SK-MEL-5 (cell line): ENCODE measurements at regions not wholly inside any gene's neighbourhood (a gene's known extent, or its start where the extent isn't known, plus 50 kb on each side); places are given as distances from the start of the nearest gene placed in this dataset.
"Not testable (repeated sequence)": the region's sequence is repeated elsewhere in the genome, so short reads cannot be mapped to it uniquely, and the experiment has no call there.

Experiments used
- DNase-seq: peaks from one replicate; pipeline ENCODE4 v3.0.0-alpha.2; 2016; ENCODE audit warnings: low read depth, low spot score
- in situ Hi-C: cut with HindIII; loops from 2 replicates; pipeline ENCODE4 v1.10.0; 2016; ENCODE audit warnings: low sequenced_read_pairs, high pct_unique_total_duplicates, low pct_unique_long_range_greater_than_20kb

DNA sequence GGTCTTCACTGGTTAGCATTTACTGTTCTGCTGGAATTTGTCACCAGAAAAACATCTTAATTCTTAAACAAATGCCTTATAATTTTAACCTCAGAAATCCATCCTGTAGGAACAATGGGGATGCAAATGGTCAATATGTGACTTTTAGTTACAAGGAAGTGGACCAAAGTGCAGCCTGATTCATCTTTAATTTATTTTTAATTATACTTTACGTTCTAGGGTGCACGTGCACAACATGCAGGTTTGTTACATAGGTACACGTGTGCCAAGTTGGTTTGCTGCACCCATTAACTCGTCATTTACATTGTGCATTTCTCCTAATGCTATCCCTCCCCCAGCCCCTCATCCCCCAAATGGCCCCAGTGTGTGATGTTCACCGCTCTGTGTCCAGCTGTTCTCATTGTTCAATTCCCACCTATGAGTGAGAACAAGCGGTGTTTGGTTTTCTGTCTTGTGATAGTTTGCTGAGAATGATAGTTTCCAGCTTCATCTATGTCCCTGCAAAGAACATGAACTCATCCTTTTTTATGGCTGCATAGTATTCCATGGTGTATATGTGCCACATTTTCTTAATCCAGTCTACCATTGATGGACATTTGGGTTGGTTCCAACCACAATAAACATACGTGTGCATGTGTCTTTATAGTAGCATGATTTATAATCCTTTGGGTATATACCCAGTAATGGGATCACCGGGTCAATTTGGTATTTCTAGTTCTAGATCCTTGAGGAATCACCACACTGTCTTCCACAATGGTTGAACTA is 262.5 kb upstream of the PTGER4 start:
- in situ Hi-C loops, DNase-seq: not testable (repeated sequence)

DNA sequence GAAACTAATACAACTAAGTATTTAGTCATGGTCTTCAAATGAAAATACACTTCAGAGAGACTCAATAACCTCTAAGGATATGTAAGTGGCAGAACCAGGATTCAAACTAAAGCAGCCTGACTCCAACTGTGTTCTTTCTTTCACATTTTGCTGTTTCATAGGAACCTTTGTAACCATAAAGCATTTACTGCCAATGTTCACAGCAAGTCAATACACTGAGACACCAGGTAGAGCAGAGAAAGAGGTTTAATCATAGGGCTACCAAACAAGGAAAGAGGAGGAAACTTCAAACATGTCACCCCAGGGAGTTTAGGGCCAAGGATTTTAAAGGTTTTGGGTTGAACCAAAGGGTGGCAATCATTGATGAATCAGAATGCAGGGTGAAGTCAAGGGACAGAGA is 263.1 kb upstream of the PTGER4 start:
- in situ Hi-C loops = no loop called here
- DNase-seq = no peak

GRCh38 chr5:40416098-40416497 is 263.6 kb upstream of the PTGER4 start:
- no peak for DNase-seq
- in situ Hi-C loops = no loop called here

GRCh38 chr5:40414922-40415321 is 264.8 kb upstream of the PTGER4 start:
- in situ Hi-C loops = no loop called here
- DNase-seq = no peak

GRCh38 chr5:40413743-40414142 is 266.0 kb upstream of the PTGER4 start:
- in situ Hi-C loops = no loop called here
- DNase-seq = no peak

- DNase-seq = no peak
- in situ Hi-C loops = no loop called here
Observed at GRCh38 chr5:40412771-40413170, 266.9 kb upstream of the PTGER4 start.

DNA sequence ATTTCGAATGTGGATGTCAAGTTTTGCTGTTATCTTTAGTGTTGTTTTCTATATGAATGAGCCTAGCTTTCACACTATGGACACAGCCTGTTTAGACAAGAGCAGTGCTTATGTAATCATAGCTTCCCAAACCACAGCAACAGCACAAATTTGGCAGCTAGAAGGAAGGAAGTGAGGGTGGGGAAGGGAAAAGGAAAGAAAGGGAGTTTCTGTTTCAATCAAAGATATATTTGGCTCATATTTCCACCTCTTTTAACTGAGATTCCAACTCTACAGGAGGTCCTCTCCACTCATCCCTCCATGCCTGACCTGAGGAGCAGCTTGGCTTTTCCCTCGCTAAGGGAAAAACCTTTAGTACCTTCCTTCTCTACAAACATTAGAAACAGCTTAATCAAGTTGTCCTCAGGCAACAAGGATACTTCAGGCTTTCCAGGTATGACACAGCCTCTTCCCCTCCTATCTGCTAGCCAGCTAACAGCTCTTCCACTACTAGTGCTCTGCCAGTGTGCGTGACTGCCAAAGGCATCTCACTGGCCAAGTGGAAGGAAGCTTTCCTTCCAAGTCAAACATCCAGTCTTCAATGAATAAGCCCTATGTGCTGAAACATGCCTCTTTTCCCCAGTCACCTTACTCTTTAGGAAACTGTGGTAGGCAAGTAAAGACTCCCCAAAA is 268.6 kb upstream of the PTGER4 start:
- in situ Hi-C loops = no loop called here
- peak; percentile 63 for DNase-seq

DNA sequence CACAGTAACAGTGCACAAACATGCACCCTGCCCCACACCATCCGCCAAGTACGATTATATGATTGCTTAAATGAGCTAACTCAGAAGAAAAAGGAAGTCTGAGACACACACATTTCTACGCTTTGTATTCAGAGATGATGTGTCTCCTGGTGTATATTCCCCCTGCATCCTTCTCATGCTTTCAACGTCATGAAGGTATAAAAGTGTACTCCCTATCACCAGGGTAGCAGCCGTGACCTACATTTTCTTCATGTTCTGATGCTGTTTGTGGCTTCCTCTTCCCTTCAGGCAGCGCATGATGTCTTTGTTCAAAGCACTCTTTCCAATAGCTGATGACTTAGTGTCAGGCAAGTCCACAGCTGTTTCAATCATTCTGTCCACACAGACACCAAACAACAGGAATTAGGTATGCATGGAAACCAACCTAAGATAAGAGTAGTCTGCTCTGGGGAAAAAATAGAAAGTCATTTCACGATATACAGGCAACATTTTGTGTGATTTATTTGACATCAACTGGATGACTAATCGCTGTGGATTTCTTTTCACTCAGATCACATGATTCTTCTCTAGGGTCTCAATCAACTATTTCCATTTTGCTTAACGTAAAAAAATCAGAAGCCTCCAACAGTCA is 269.4 kb upstream of the PTGER4 start:
- peak; percentile 64 for DNase-seq
- in situ Hi-C loops = no loop called here

DNA sequence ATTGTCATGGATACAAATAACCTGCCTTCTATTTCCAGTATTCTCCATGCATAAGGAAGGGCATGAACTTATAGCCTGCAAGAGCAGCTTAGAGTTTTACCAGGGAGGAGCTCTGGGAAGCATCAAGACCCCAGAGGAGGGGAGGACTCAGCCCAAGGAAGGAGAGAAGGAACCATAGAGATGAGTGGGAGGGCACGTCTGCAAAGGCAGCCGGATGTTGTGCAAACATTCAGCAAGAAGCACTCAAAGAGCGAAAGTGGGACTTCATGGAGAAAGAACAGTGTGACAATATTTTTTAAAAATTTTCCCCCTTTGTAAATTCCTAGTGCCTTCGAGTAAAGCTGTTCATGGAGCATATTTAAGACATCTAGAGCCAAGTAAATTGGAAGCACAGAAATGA is 270.1 kb upstream of the PTGER4 start:
- in situ Hi-C loops = no loop called here
- no peak for DNase-seq

DNA sequence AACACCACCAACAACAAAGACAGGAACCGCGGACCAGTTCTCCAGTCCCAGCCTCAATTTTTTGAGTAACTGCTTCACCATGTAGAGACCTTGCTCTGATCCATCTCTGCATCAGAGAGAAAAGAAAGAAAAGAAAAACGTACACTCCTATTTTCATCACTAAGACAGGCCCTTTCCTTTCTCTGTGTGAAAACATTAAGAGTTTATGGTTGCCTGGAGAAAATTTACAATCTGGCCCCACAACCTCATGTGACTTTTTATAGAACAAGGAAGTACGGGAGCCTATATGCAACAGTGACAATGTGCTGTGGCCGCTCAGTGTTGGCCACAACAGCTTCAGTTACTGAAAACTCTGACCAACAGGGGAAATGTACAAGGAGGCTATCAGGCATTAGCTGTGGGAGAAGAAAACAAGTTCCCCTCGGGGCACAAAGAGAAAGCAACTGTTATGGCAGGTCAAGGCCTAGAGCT is 272.9 kb upstream of the PTGER4 start:
- DNase-seq = no peak

GRCh38 chr5:40405996-40406740 is 273.5 kb upstream of the PTGER4 start:
- in situ Hi-C loops = no loop called here
- DNase-seq = no peak

More for the DNA sequence above, 272.9 kb upstream of the PTGER4 start:
- in situ Hi-C loops = no loop called here

GRCh38 chr5:40405230-40405629 is 274.5 kb upstream of the PTGER4 start:
- in situ Hi-C loops = no loop called here
- DNase-seq = no peak

- in situ Hi-C loops = no loop called here
- no peak for DNase-seq
Observed at GRCh38 chr5:40404613-40405012, 275.1 kb upstream of the PTGER4 start.

DNA sequence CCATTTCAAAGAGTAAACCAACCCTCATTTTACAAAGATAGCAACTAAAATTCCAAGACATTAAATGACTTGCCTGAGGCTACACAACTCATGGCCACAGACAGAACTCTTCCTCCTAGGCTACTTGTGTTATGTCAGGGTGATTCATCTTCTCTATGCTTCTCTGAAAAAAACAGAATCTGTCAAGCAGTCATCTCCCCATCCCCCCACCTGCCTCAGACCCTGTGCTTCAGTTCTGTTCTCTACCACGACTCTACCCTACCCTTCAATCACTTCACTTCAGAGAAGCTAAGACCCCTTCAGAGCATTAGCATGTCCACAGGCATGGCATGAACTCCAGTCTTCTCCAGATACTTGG is 277.7 kb upstream of the PTGER4 start:
- no peak for DNase-seq
- in situ Hi-C loops = no loop called here

- in situ Hi-C loops = no loop called here
- no peak for DNase-seq
Observed at GRCh38 chr5:40401284-40402006, 278.3 kb upstream of the PTGER4 start.

DNA sequence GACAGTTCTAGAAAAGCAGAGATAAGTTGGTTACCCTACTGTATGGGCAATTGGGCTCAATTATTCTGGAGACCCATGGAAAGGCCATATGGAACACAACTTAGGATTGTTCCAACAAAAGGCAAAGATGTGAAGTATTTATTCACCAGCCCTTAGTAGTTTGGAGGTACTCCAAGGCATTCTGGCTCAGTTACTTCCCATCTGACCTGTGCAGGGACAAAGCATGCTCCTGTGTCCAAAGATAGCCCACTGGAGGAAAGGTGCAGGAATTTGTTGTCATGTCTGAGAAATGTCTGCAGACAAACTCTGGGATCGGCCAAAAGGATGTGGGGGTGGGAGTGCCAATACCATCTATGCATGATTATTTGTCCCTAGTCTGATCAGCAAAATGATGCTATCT is 279.5 kb upstream of the PTGER4 start:
- in situ Hi-C loops = no loop called here
- DNase-seq = no peak

GRCh38 chr5:40399349-40399748 is 280.4 kb upstream of the PTGER4 start:
- DNase-seq = no peak
- in situ Hi-C loops = no loop called here

DNA sequence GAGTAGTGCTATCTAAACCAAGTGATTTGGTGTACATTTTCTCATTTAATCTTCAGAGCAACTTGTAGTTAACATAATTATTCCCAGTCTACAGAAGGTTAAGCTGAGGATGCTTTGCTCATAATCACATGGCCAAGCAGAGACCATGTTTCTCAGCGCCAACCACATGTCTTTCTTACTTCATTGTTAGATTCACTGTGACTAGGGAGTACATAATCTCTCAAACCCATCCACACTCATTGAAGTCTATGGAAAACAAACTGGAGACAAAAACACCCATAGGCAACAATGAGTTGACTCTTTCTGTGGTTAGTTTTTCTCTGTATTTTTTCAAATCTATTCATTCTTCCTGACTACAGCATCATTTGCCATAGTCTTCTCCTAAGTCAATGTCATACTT is 281.7 kb upstream of the PTGER4 start:
- in situ Hi-C loops = no loop called here
- no peak for DNase-seq
